Neural cell (in vitro differentiated cells): ENCODE measurements at regions not wholly inside any gene's neighbourhood (a gene's known extent, or its start where the extent isn't known, plus 50 kb on each side); places are given as distances from the start of the nearest gene placed in this dataset.

ENCODE experiments used
- EZH2 ChIP-seq: fragments of 200-600, 300-800 bp; shearing (Covaris generic), sonication (generic); IDR thresholded peaks from 2 replicates; pipeline ENCODE4 v1.6.1; 2014; ENCODE audit warnings: antibody characterized with exemption, low read length, borderline replicate concordance, mild to moderate bottlenecking; ENCODE audit not compliant: insufficient read depth, poor library complexity, severe bottlenecking
- POLR2AphosphoS5 ChIP-seq: IDR thresholded peaks from 2 replicates; pipeline ENCODE4 v1.6.1; 2012
- SMC3 ChIP-seq: fragments of 450-650 bp; conservative IDR thresholded peaks from 2 replicates; pipeline ENCODE4 v1.6.1; 2014; ENCODE audit warnings: antibody characterized with exemption, mild to moderate bottlenecking, moderate library complexity; ENCODE audit not compliant: poor library complexity
- TF ChIP-seq, protein P1 (sequence below): fragments of 450-650 bp; IDR thresholded peaks from 2 replicates; pipeline ENCODE4 v1.5.1; 2014; ENCODE audit warnings: antibody characterized with exemption, mild to moderate bottlenecking, moderate library complexity; ENCODE audit not compliant: poor library complexity, severe bottlenecking

DNA sequence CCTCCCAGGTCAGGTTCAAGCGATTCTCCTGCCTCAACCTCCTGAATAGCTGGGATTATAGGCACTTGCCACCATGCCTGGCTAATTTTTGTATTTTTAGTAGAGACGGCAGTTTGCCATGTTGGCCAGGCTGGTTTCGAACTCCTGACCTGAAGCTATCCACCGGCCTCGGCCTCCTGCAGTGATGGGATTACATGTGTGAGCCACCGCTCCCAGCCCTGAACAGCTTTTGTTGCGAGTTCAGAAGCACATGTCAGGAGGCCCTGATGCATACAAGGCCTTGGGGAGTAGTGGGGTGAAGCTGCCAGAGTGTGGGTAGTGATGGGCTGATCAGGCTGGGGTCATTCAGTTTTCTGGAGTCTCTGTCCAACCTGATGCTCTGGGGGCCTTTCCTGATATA lies 117.0 kb upstream of the C11orf87 start:
- TF ChIP-seq, protein P1, sequence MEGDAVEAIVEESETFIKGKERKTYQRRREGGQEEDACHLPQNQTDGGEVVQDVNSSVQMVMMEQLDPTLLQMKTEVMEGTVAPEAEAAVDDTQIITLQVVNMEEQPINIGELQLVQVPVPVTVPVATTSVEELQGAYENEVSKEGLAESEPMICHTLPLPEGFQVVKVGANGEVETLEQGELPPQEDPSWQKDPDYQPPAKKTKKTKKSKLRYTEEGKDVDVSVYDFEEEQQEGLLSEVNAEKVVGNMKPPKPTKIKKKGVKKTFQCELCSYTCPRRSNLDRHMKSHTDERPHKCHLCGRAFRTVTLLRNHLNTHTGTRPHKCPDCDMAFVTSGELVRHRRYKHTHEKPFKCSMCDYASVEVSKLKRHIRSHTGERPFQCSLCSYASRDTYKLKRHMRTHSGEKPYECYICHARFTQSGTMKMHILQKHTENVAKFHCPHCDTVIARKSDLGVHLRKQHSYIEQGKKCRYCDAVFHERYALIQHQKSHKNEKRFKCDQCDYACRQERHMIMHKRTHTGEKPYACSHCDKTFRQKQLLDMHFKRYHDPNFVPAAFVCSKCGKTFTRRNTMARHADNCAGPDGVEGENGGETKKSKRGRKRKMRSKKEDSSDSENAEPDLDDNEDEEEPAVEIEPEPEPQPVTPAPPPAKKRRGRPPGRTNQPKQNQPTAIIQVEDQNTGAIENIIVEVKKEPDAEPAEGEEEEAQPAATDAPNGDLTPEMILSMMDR = no peak
- TF ChIP-seq EZH2 (no peak), SMC3 (no peak), POLR2AphosphoS5 (no peak)
